Ovary (tissue), 3 donors: ENCODE measurements at regions not wholly inside any gene's neighbourhood (a gene's known extent, or its start where the extent isn't known, plus 50 kb on each side); places are given as distances from the start of the nearest gene placed in this dataset.
"Not testable (repeated sequence)": the region's sequence is repeated elsewhere in the genome, so short reads cannot be mapped to it uniquely, and the experiment has no call there.

Experiments used
- CTCF ChIP-seq, 3 donors: fragments of 450-650 bp in 2 of 3; fragments of 200-600 bp in 1 of 3; IDR thresholded peaks; one replicate each; pipeline versions ENCODE4 v1.5.1 to v1.8.0; 2016 to 2022; ENCODE audit warnings: antibody characterized with exemption in 3 of 3, mild to moderate bottlenecking in 1 of 3
- EP300 ChIP-seq: sonication (generic); formaldehyde crosslinking; IDR thresholded peaks from one replicate; pipeline ENCODE4 v1.6.1; 2017; ENCODE audit warnings: antibody characterized with exemption
- POLR2A ChIP-seq: fragments of 450-650 bp; IDR thresholded peaks from one replicate; pipeline ENCODE4 v1.6.1; 2017; ENCODE audit warnings: antibody characterized with exemption, mild to moderate bottlenecking, moderate library complexity
- donor health status: DM: no; HTN: no; CAD: no.

GRCh38 chr4:42313420-42313819, 83.9 kb upstream of the SHISA3 start:
- not testable (repeated sequence) for TF ChIP-seq CTCF (IDR thresholded peaks at IDR 0.05); POLR2A; EP300
